H9 (cell line): ENCODE measurements at regions not wholly inside any gene's neighbourhood (a gene's known extent, or its start where the extent isn't known, plus 50 kb on each side); places are given as distances from the start of the nearest gene placed in this dataset.

Experiments
- DNase-seq: peaks from one replicate; pipeline ENCODE4 v3.0.0-alpha.2; 2017
- H2AFZ ChIP-seq: one replicate; pipeline ENCODE4 v1.6.1; 2013; ENCODE audit warnings: mild to moderate bottlenecking, low read length, control low read depth, moderate library complexity
- H2AK5ac ChIP-seq: 2 replicates; pipeline ENCODE4 v1.6.1; 2013; ENCODE audit warnings: low read length, control low read depth, mixed read lengths; ENCODE audit not compliant: insufficient read length
- H2BK120ac ChIP-seq: one replicate; pipeline ENCODE4 v1.6.1; 2013; ENCODE audit warnings: low read depth, mild to moderate bottlenecking, low read length, control low read depth, inconsistent platforms; ENCODE audit not compliant: poor library complexity, severe bottlenecking
- H2BK12ac ChIP-seq: 2 replicates; pipeline ENCODE4 v1.6.1; 2013; ENCODE audit warnings: low read length, control low read depth, mixed read lengths, low read depth; ENCODE audit not compliant: insufficient read length
- H2BK15ac ChIP-seq: 2 replicates; pipeline ENCODE4 v1.6.1; 2013; ENCODE audit warnings: low read depth, low read length, control low read depth
- H2BK20ac ChIP-seq: one replicate; pipeline ENCODE4 v1.6.1; 2013; ENCODE audit warnings: low read depth, mild to moderate bottlenecking, low read length, control low read depth, inconsistent platforms; ENCODE audit not compliant: poor library complexity, severe bottlenecking
- H2BK5ac ChIP-seq: 2 replicates; pipeline ENCODE4 v1.6.1; 2013; ENCODE audit warnings: low read length, control low read depth, mixed read lengths; ENCODE audit not compliant: insufficient read length
- H3K14ac ChIP-seq: 2 replicates; pipeline ENCODE4 v1.6.1; 2013; ENCODE audit warnings: low read length, control low read depth; ENCODE audit not compliant: insufficient read depth
- H3K18ac ChIP-seq: 2 replicates; pipeline ENCODE4 v1.6.1; 2013; ENCODE audit warnings: low read depth, mild to moderate bottlenecking, mixed read lengths, low read length, control low read depth; ENCODE audit not compliant: insufficient read length
- H3K23ac ChIP-seq: 2 replicates; pipeline ENCODE4 v1.6.1; 2013; ENCODE audit warnings: low read length, control low read depth, mixed read lengths, low read depth; ENCODE audit not compliant: insufficient read length
- H3K23me2 ChIP-seq: 2 replicates; pipeline ENCODE4 v1.6.1; 2013; ENCODE audit warnings: low read depth, mild to moderate bottlenecking, mixed read lengths, low read length, control low read depth; ENCODE audit not compliant: insufficient read length, poor library complexity, severe bottlenecking
- H3K27ac ChIP-seq: 2 replicates; pipeline ENCODE4 v1.5.1; 2013; ENCODE audit warnings: low read length, control low read depth, mixed read lengths, low read depth; ENCODE audit not compliant: insufficient read length
- H3K27me3 ChIP-seq: 2 replicates; pipeline ENCODE4 v1.6.1; 2013; ENCODE audit warnings: low read length, control low read depth, inconsistent platforms; ENCODE audit not compliant: insufficient read depth
- H3K4ac ChIP-seq: 2 replicates; pipeline ENCODE4 v1.6.1; 2013; ENCODE audit warnings: low read depth, mild to moderate bottlenecking, control low read depth, inconsistent platforms, low read length, moderate library complexity
- H3K4me1 ChIP-seq: 2 replicates; pipeline ENCODE4 v1.6.1; 2013; ENCODE audit warnings: low read length, control low read depth, inconsistent platforms; ENCODE audit not compliant: insufficient read depth
- H3K4me2 ChIP-seq: 2 replicates; pipeline ENCODE4 v1.6.1; 2013; ENCODE audit warnings: low read length, control low read depth, mixed read lengths; ENCODE audit not compliant: insufficient read length, insufficient read depth
- H3K56ac ChIP-seq: 2 replicates; pipeline ENCODE4 v1.6.1; 2013; ENCODE audit warnings: low read depth, mild to moderate bottlenecking, mixed read lengths, low read length, control low read depth; ENCODE audit not compliant: insufficient read length
- H3K79me1 ChIP-seq: 2 replicates; pipeline ENCODE4 v1.6.1; 2013; ENCODE audit warnings: low read depth, mild to moderate bottlenecking, moderate library complexity, low read length, control low read depth, inconsistent platforms; ENCODE audit not compliant: insufficient read depth, poor library complexity, severe bottlenecking
- H3K79me2 ChIP-seq: 2 replicates; pipeline ENCODE4 v1.6.1; 2013; ENCODE audit warnings: low read length, control low read depth, inconsistent platforms; ENCODE audit not compliant: insufficient read depth
- H3K9ac ChIP-seq: 2 replicates; pipeline ENCODE4 v1.6.1; 2013; ENCODE audit warnings: low read length, control low read depth, mixed read lengths; ENCODE audit not compliant: insufficient read length; ENCODE audit errors: extremely low read depth
- H3K9me3 ChIP-seq: one replicate; pipeline ENCODE4 v1.6.1; 2013; ENCODE audit warnings: low read depth, low read length, inconsistent platforms; ENCODE audit not compliant: control insufficient read depth
- H3T11ph ChIP-seq: one replicate; pipeline ENCODE4 v1.6.1; 2013; ENCODE audit warnings: mild to moderate bottlenecking, low read length, control low read depth, inconsistent platforms
- H4K20me1 ChIP-seq: one replicate; pipeline ENCODE4 v1.6.1; 2013; ENCODE audit not compliant: control insufficient read depth, insufficient read length, insufficient read depth
- H4K5ac ChIP-seq: 2 replicates; pipeline ENCODE4 v1.6.1; 2013; ENCODE audit warnings: low read depth, mild to moderate bottlenecking, mixed read lengths, low read length, control low read depth; ENCODE audit not compliant: insufficient read length
- H4K8ac ChIP-seq: replicated peaks from 2 replicates; pipeline ENCODE4 v1.6.1; 2013; ENCODE audit warnings: low read length, control low read depth, mixed read lengths, low read depth; ENCODE audit not compliant: insufficient read length
- H4K91ac ChIP-seq: 2 replicates; pipeline ENCODE4 v1.6.1; 2013; ENCODE audit warnings: low read depth, mild to moderate bottlenecking, moderate library complexity, mixed read lengths, low read length, control low read depth; ENCODE audit not compliant: insufficient read length
- H3K27ac Mint-ChIP-seq, 3 experiments: 2 replicates in 2 of 3; 3 replicates in 1 of 3; pipeline ENCODE4 v1.8.0; 2020 to 2021; ENCODE audit warnings: mixed read lengths in 3 of 3, mild to moderate bottlenecking in 1 of 3, moderate library complexity in 1 of 3
- H3K27me3 Mint-ChIP-seq: 2 replicates; pipeline ENCODE4 v1.8.0; 2021; ENCODE audit warnings: low read depth, mild to moderate bottlenecking, moderate library complexity, mixed read lengths
- H3K36me3 Mint-ChIP-seq, 3 experiments: 2 replicates in 2 of 3; 3 replicates in 1 of 3; pipeline ENCODE4 v1.8.0; 2020 to 2021; ENCODE audit warnings: low read depth in 3 of 3, mixed read lengths in 3 of 3; ENCODE audit not compliant: insufficient read depth in 1 of 3
- H3K4me1 Mint-ChIP-seq, 2 experiments: 2 replicates each; pipeline ENCODE4 v1.8.0; 2020; ENCODE audit warnings: mixed read lengths in 2 of 2
- H3K4me3 Mint-ChIP-seq, 2 experiments: 2 replicates in 1 of 2; 3 replicates in 1 of 2; pipeline ENCODE4 v1.8.0; 2020 to 2021; ENCODE audit warnings: mild to moderate bottlenecking in 2 of 2, mixed read lengths in 2 of 2, moderate library complexity in 1 of 2
- H3K9me3 Mint-ChIP-seq, 2 experiments: 2 replicates in 1 of 2; 3 replicates in 1 of 2; pipeline ENCODE4 v1.8.0; 2020; ENCODE audit warnings: mild to moderate bottlenecking in 2 of 2, mixed read lengths in 2 of 2, moderate library complexity in 1 of 2
- CTCF ChIP-seq: fragments of 200-600 bp; sonication (generic); conservative IDR thresholded peaks from 3 replicates; pipeline ENCODE4 v1.8.0; 2021; ENCODE audit warnings: antibody characterized with exemption, mild to moderate bottlenecking
- WGBS: extraction: QIAGEN DNeasy Blood & Tissue Kit; methylation state at CpG from one replicate; pipeline ENCODE4 v1.1.7; 2013; ENCODE audit warnings: missing lambda C conversion rate, low lambda C conversion rate, mixed read lengths; ENCODE audit not compliant: insufficient read length; ENCODE audit errors: extremely low coverage; 5-methylcytosine and 5-hydroxymethylcytosine counted together

GRCh38 chr7:120138497-120138896 is 134.5 kb upstream of the KCND2 start:
- no peak overlapping the region for H2BK20ac ChIP-seq
- Mint-ChIP-seq H3K4me1 (peaks cover 0 to 2% of the 10 kb centered on the region in 2 experiments; a peak in 2 of 4 replicates), H3K36me3 (no peaks in the 10 kb centered on the region), H3K27me3 (no peaks in the 10 kb centered on the region), H3K27ac (no peak overlapping the region), H3K9me3 (no peaks in the 10 kb centered on the region), H3K4me3 (no peak overlapping the region)
- H3K18ac ChIP-seq: no peak overlapping the region
- H3K27me3 ChIP-seq: no peaks in the 10 kb centered on the region
- no peak overlapping the region for H4K8ac ChIP-seq
- no peak overlapping the region for H3T11ph ChIP-seq
- H2BK12ac ChIP-seq: no peak overlapping the region
- no peak for DNase-seq
- no peak overlapping the region for H2BK15ac ChIP-seq
- no peaks in the 10 kb centered on the region for H3K79me2 ChIP-seq
- no CpG with 5 or more reads among the region's 1 CpG for WGBS
- no peak overlapping the region for H4K91ac ChIP-seq
- H3K56ac ChIP-seq: no peak overlapping the region
- H2BK120ac ChIP-seq: no peak overlapping the region
- H3K4ac ChIP-seq: no peak overlapping the region
- no peak overlapping the region for H3K23ac ChIP-seq
- no peaks in the 10 kb centered on the region for H3K9me3 ChIP-seq
- H2AFZ ChIP-seq: no peak overlapping the region
- no peaks in the 10 kb centered on the region for H4K20me1 ChIP-seq
- no peak overlapping the region for H4K5ac ChIP-seq
- H2AK5ac ChIP-seq: no peak overlapping the region
- no peak overlapping the region for H2BK5ac ChIP-seq
- no peaks in the 10 kb centered on the region for H3K23me2 ChIP-seq
- H3K4me1 ChIP-seq: no peaks in the 10 kb centered on the region
- H3K27ac ChIP-seq: no peak overlapping the region
- H3K79me1 ChIP-seq: no peaks in the 10 kb centered on the region
- H3K9ac ChIP-seq: no peak overlapping the region
- no peak for TF ChIP-seq CTCF
- no peak overlapping the region for H3K14ac ChIP-seq
- H3K4me2 ChIP-seq: no peak overlapping the region
